ENCODE measurements at regions not wholly inside any gene's neighbourhood (a gene's known extent, or its start where the extent isn't known, plus 50 kb on each side); places are given as distances from the start of the nearest gene placed in this dataset.

- no peaks in the 10 kb centered on the region for H3K79me2 ChIP-seq (ENCODE audit: control insufficient read depth in 1 of 2, insufficient read depth in 2 of 2, low read length in 2 of 2)
- no peak overlapping the region for H3K27ac ChIP-seq (ENCODE audit: low read depth, low read length)
- H2BK20ac ChIP-seq (ENCODE audit: low read length): no peak overlapping the region
- no peaks in the 10 kb centered on the region for H3K79me1 ChIP-seq (ENCODE audit: low read depth, low read length)
- H4K8ac ChIP-seq (ENCODE audit: extremely low read depth, insufficient read depth, low read length): no peak overlapping the region
- no peak overlapping the region for H2AK5ac ChIP-seq (ENCODE audit: low read depth, low read length)
- H3K14ac ChIP-seq (ENCODE audit: insufficient read length): no peak overlapping the region
- no peak overlapping the region for H3K4me2 ChIP-seq (ENCODE audit: insufficient read depth in 1 of 2, low read depth in 2 of 2, low read length in 2 of 2)
- no peak overlapping the region for H3K9ac ChIP-seq (replicated peaks in 1 of 4; ENCODE audit: extremely low read depth in 1 of 4, low read depth in 3 of 4, low read length in 3 of 4)
- FAIRE-seq (no peak), DNase-seq (ENCODE audit: low read depth in 1 of 2, low spot score in 2 of 2) (no peak)
- no peak overlapping the region for H2BK12ac ChIP-seq (ENCODE audit: low read depth, low read length)
- H2BK15ac ChIP-seq (ENCODE audit: low read length): no peak overlapping the region
- H3K4me3 ChIP-seq (ENCODE audit: extremely low read depth in 1 of 4, insufficient read depth in 2 of 4, low read depth in 3 of 4, low read length in 4 of 4): no peak overlapping the region
- CTCF ChIA-PET (ENCODE audit: partially characterized antibody): interaction anchor here (1.1 kb wide), 2 partner anchors 15 to 395 kb away, joined by 3 read pairs; no protein-coding TSS in a partner anchor
- POLR2A ChIA-PET (ENCODE audit: partially characterized antibody): no interaction called here
- peaks cover 0 to 8% (median 3%) of the 10 kb centered on the region in 4 experiments; a peak in 3 of 7 replicates for H3K4me1 ChIP-seq (replicated peaks in 1 of 4; ENCODE audit: control insufficient read depth in 3 of 4, insufficient read depth in 4 of 4, low read length in 3 of 4)
- H3K23ac ChIP-seq (ENCODE audit: insufficient read length): no peak overlapping the region
- H4K20me1 ChIP-seq (replicated peaks in 1 of 2; ENCODE audit: control insufficient read depth in 1 of 2, insufficient read depth in 2 of 2, low read length in 2 of 2): no peaks in the 10 kb centered on the region
- H3K27me3 ChIP-seq (replicated peaks in 1 of 4; ENCODE audit: control insufficient read depth in 3 of 4, extremely low read depth in 1 of 4, insufficient read depth in 3 of 4, low read length in 3 of 4): no peaks in the 10 kb centered on the region
- H2BK120ac ChIP-seq (replicated peaks; ENCODE audit: low read depth, low read length): no peak overlapping the region
- H3K4ac ChIP-seq (replicated peaks; ENCODE audit: insufficient read length, low read depth, low read length): no peak overlapping the region
- H4K91ac ChIP-seq (replicated peaks; ENCODE audit: insufficient read length, low read length): no peak overlapping the region
- H3K9me3 ChIP-seq (ENCODE audit: insufficient read depth in 2 of 2, low read depth in 1 of 2, low read length in 1 of 2): no peaks in the 10 kb centered on the region
- H3K18ac ChIP-seq (ENCODE audit: extremely low read depth, low read length): no peak overlapping the region
- no peak overlapping the region for H3K56ac ChIP-seq (replicated peaks; ENCODE audit: insufficient read length, low read depth, low read length)
- H3K36me3 ChIP-seq (ENCODE audit: control insufficient read depth in 2 of 4, insufficient read depth in 4 of 4, low read length in 3 of 4): no peaks in the 10 kb centered on the region
- no peaks in the 10 kb centered on the region for H3K23me2 ChIP-seq (ENCODE audit: low read depth, low read length)
- WGBS, 2 experiments (ENCODE audit: extremely low coverage in 1 of 2, insufficient coverage in 1 of 2, insufficient read length in 1 of 2, insufficient replicate concordance in 2 of 2, low coverage in 1 of 2, low lambda C conversion rate in 2 of 2, missing lambda C conversion rate in 1 of 2): 85% methylated on average over 9 of the region's 9 CpGs; no CpG with 5 or more reads in 1 of the 2 experiments
- H4K5ac ChIP-seq (ENCODE audit: insufficient read length, low read depth, low read length): no peak overlapping the region
- H2AFZ ChIP-seq (ENCODE audit: low read length): no peak overlapping the region
- no peak overlapping the region for H2BK5ac ChIP-seq (ENCODE audit: low read depth, low read length)
- no peak for TF ChIP-seq USF2 (IDR thresholded peaks at IDR 0.05; ENCODE audit: low read length)
- TF ChIP-seq TAF1 (IDR thresholded peaks at IDR 0.05; ENCODE audit: low read depth, low read length): no peak
- no peak for TF ChIP-seq SUZ12 (IDR thresholded peaks at IDR 0.05; ENCODE audit: low read length)
- TF ChIP-seq KDM4A (IDR thresholded peaks at IDR 0.05; ENCODE audit: low read depth, low read length, severe bottlenecking): no peak
- TF ChIP-seq JUN (IDR thresholded peaks at IDR 0.05; ENCODE audit: low read depth, low read length): no peak
- TF ChIP-seq SP4 (IDR thresholded peaks at IDR 0.05; ENCODE audit: low read length): no peak
- TF ChIP-seq SIX5 (IDR thresholded peaks at IDR 0.05; ENCODE audit: low read depth, low read length): no peak
- TF ChIP-seq JUND (IDR thresholded peaks at IDR 0.05; ENCODE audit: low read length): no peak
- no peak for TF ChIP-seq POLR2A (IDR thresholded peaks at IDR 0.05; ENCODE audit: control extremely low read depth in 1 of 2, low read depth in 2 of 2, low read length in 2 of 2)
These were observed 64.2 kb downstream of the DLL1 start for GRCh38 chr6:170226647-170227046.

All from H1 (cell line).